ENCODE measurements at regions not wholly inside any gene's neighbourhood (a gene's known extent, or its start where the extent isn't known, plus 50 kb on each side); places are given as distances from the start of the nearest gene placed in this dataset.
"Not testable (repeated sequence)": the region's sequence is repeated elsewhere in the genome, so short reads cannot be mapped to it uniquely, and the experiment has no call there.

DNA sequence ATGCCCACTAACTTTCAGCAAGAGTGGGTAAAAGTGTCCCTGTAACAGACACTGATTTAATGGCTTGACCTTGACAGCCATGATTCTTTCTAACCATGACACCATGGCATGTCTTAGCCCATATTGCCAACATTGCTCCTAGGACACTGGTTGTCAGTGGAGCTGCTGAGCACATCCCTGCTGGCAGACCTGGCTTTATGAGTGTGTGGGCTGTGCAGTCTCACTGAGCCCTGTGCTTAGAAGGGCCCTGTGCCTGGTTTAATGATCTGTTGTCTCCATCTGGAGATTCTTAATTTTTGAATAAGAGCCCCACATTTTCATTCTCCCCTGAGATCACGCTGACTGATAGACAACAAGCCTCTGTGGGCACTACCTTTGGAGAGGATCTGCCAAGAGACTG, 243.1 kb upstream of the KIAA1217 start:
- DNase-seq (ENCODE audit: low read depth) = no peak

DNA sequence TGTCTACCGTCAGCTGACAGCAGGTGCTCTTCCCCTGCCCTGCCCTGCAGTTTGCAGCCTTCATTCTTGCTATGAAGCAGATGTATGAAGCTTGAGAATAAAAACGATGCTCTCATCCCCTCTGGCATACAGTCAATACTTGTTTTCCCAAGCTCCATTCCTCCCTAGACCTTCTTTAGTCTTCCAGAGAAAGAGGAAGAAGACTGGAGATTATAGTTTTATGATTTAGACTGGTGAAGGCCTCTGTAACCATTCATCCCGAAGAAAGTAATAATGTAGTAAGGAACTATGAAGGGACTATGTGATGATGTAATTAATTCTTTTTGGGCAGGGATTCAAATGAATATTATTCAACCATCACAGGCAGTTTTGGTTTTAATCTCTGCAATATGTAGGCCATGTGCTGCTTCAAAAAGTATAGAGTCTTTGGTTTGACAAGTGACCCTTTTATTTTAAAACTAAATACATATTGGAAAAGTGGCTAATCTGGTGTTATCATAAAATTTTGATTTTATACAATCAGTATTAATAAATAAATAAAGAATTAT, 242.4 kb upstream of the KIAA1217 start:
- DNase-seq (ENCODE audit: low read depth) = no peak

DNA sequence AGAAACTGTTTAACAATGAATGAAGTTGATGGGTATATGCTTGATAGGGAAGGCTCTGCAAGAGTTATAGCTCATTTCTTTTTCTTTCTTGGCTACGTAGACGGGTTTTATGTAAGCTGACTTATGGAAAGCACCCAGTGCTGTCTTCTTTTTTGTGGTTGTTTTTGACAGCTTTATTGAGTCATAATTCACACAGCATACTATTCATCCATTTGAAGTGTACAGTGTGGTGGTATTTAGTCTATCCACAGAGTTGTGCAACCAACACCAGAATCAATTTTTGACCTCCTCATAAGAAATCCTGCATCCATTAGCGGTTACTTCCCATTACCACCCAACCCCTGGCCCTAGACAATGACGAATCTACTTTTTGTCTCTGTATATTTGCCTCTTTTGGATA, 240.6 kb upstream of the KIAA1217 start:
- no peak for DNase-seq (ENCODE audit: low read depth)

DNA sequence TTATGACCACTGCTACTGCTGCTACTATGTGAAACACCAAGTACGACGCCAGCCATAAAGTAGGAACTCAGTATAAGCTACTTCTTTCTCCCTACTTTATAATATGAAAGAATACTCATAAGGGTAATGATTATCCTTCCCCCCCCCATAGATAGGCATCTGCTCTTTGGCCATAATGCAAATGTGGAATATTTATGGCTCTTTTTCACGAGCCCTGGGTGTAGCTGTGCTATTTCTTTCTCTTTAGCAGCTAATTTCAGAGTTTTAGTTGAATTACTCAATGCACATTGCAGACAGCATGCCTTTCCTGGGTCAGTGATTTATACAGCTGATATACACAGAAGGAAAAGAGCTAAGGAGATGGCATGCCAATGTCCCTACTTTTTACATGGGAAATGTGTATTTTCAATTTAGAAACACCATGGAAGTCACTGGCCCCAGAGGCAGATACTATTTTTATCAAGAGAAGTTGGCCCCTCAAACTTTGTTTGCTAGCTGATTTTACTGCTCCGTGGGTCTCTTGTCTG, 234.1 kb upstream of the KIAA1217 start:
- DNase-seq (ENCODE audit: low read depth) = no peak

DNA sequence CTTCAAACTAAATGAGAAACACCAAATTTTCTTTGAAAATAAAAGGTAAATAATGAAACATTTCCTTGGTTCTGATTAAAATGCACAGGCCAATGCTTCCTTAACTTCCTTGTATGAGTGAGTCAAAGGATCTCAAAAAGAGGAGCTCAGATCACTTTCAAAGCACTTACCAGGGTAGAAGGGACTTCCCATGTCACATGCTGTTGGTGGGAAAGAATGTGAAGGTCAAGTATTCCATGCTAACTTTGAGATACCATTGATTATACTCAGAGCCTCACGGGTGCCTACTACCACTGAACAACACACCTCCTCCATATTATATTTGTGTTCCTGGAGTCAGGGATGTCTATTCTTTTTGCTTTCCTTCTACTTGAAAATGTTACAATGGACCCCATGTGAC, 233.5 kb upstream of the KIAA1217 start:
- no peak for DNase-seq (ENCODE audit: low read depth)

DNA sequence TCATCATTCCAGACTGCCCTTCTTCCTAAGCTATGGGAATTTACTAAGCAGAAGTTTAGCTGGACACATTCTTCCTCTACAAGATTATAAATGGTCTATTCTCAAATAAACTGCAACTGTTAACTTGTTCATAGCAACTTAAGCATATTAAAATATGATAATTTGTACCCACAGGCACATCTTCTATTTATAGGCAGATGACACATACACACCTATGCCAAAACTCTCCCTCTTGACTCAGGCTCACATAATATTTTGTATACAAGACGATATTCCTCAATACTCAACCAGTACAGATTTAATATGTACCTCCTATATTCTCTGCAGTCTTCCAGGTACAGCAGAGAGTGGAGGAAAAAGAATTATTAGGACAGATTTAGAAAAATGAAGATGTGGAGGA, 232.7 kb upstream of the KIAA1217 start:
- no peak for DNase-seq (ENCODE audit: low read depth)

DNA sequence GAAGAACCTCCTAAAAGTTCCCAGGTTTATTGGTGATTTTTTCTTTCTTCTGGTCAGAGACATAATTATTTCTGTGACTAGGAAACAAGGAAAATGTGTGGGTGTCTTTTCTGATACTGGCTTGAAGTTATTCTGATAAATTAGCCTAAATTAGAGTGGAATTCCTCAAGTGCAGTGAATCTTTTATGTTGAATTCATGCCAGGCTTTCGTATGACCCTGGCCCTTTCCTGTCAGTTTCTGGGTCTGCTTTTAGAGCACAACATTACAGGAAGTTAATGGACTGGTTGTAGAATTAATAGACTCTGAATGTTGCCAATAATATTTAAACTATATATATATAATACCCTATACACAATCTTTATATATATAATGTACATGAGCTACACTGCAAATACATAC, 230.6 kb upstream of the KIAA1217 start:
- no peak for DNase-seq (ENCODE audit: low read depth)

DNA sequence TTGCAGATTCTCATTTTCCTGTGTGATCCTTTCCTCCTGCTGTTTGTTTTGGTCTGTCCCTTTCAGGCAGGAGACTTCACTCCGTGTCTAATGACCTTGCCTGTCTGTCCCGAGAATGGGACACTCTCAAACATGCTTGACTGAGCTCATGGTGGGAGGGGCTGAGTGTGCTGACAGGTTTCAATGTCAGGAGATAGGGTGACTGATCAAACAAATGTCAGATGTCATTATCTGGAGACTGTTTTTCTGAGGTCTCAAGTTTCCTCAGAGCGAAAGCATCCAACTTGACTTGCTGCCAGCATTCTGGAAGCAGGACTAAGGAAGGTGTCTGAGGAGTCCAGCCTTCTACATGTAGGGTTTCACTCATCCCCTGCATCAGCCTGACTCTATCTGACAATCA, 228.8 kb upstream of the KIAA1217 start:
- DNase-seq (ENCODE audit: low read depth) = no peak

DNA sequence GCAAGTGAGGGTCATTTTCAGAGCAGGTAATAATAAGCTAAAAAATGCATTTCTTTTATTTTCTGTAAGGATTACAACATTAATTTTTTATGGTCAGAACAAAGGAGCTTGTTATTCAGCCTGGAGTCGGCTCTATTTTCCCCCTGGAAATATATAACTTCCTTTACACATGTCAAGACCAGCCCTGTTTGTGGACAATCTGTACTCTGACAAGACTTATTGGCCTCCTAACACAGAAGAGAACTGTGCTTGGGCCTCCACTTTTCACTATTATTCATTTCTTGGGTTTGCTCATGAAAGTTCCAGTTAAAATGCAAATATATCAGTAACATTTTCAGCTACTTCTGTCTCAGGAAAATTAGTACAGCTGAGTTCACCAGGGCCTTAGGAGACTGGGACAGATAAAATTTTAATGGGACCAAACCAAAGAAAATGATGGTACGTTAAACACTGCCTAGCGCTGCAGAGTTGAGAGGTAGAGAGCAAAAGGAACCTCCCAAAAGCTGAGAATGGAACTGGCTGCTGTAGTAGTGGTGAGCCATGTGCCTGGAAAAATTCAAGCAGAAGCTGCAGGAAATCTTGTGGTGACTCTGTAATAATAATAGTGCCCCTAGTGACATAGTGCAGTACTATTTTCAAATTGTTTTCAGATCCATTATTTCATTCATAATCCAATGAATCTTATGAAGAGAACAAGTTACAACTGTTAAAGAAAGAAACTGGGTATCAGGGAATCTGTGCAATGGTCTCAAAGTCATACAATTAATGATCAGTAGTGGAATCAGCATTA, 227.2 kb upstream of the KIAA1217 start:
- no peak for DNase-seq (ENCODE audit: low read depth)

DNA sequence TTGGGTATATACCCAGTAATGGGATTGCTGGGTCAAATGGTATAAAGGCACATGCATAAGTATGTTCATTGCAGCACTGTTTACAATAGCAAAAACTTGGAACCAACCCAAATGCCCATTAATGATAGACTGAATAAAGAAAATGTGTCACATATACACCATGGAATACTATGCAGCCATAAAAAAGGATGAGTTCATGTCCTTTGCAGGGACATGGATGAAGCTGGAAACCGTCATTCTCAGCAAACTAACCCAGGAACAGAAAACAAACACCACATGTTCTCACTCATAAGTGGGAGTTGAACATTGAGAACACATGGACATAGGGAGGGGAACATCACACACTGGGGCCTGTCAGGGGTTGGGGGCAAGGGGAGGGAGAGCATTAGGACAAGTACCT, 224.5 kb upstream of the KIAA1217 start:
- not testable (repeated sequence) for DNase-seq (ENCODE audit: low read depth)

DNA sequence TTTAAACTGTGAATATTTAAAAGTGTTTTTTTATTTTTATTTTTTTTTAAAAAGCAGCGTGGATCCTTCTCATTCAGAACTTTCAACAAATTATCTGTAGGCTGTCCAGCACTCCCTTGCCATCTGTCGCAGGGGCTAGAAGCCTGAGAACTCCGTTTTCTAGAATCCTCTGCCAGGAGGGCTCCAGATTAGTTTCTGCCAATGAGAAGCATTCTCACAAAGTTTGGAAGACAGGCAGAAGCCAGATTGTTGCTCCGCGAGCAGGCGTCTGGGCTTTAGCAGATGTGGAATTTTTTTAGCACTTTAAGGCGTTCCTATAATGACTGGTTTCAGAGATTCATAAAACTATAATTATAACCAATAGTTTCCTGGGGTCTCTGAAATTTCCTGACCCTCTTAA, 220.9 kb upstream of the KIAA1217 start:
- DNase-seq (ENCODE audit: low read depth) = no peak

DNA sequence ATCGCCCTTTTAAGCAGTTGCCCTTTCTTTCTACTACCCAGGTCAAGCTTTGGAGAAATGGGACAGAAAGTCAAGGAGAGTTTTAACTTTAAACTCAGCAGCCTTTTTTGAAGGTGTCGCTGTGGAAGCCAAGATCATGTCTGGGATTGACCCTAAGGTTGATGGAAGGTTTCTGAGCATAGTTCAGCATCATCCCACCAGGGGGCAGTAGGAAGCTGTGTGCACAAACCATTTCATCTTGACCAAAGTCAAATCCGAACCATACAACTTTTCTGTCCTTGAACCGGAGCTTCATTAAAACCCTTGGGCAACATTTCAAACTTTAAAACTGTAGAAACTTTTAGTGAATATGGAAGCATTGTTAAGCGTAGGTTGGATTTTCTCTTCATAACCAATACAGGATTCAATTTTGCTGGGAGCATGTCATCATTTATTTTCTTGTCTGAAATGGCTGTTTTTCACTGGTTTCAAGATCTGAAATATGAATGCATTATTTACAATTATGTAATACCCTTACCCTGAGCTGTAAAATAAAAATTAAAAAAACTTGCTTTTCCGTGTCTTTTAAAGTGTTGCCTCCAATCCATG, 214.4 kb upstream of the KIAA1217 start:
- DNase-seq (ENCODE audit: low read depth) = peak; percentile 9

DNA sequence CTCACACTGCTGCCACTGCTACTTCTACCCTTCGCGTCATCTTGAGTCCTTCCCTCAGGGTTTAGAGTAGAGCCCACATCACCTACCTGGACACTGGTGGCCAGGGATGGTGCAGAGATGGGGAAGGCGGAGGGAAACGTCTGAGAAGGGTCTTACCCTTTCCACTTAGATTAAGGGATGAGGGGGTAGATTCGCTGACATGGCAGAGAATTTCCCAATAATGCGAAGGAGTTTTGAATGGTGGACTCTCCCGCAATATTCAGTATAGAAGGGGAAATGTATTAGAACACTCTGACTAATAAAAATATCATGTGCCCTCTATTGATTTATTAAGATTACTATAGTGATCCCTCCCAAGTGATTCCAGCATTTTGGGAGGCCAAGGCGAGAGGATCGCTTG, 209.5 kb upstream of the KIAA1217 start:
- DNase-seq (ENCODE audit: low read depth) = no peak

DNA sequence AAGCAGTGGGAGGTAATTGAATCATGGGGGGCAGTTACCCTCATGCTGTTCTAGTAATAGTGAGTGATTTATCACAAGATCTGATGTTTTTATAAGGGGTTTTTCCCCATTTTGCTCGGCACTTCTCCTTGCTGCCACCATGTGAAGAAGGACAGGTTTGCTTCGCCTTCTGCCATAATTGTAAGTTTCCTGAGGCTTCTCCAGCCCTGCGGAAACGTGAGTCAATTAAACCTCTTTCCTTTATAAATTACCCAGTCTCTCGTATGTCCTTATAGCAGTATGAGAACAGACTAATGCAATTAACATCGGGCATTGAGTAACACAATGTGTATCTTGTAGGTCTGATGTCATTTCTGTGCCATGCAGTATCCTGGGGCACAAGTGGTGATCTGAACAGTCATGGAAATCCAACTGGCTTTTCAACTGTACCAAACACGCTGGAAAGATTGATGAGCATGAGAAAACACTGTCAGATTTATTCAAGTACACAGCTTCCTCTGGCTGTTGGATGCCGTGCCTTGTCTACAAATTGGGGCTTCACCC, 208.6 kb upstream of the KIAA1217 start:
- DNase-seq (ENCODE audit: low read depth) = no peak

DNA sequence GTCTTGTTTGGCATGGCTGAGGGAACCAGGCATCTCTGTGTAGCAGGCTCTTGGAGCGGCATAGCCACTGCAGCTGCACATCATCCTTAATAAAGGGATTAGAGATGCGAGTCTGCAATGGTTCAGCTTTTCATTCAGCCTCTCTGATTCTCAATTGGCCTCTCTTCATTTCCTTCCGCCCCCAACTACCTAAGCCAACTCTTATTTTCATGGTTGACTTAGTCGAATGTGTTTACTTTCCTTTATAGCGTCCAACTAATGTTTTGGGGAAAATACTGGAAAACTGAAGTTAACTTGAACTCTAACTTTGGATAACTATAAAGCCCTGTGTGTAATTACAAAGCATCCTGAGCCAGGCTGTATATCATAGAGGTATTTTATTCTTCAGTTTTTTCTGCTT, 202.2 kb upstream of the KIAA1217 start:
- DNase-seq (ENCODE audit: low read depth) = no peak

DNA sequence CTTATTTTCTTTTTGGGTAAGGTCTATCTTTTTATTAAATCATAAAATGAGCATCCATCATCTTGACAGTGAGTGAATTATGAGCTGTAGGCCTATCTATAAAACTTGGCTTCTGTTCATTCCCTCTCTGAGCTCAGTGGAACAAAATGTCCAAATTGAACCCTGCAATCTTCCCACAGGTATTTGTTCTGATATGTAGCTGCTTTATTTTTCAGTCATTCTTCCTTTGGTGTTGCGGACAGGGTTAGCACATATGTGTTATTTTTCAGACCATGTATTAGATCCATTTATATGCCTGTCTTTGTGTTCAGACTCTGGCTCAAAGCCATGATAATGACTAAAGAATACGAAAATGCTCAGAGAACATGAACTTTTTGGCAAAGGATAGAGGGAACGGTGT, 201.6 kb upstream of the KIAA1217 start:
- no peak for DNase-seq (ENCODE audit: low read depth)

DNA sequence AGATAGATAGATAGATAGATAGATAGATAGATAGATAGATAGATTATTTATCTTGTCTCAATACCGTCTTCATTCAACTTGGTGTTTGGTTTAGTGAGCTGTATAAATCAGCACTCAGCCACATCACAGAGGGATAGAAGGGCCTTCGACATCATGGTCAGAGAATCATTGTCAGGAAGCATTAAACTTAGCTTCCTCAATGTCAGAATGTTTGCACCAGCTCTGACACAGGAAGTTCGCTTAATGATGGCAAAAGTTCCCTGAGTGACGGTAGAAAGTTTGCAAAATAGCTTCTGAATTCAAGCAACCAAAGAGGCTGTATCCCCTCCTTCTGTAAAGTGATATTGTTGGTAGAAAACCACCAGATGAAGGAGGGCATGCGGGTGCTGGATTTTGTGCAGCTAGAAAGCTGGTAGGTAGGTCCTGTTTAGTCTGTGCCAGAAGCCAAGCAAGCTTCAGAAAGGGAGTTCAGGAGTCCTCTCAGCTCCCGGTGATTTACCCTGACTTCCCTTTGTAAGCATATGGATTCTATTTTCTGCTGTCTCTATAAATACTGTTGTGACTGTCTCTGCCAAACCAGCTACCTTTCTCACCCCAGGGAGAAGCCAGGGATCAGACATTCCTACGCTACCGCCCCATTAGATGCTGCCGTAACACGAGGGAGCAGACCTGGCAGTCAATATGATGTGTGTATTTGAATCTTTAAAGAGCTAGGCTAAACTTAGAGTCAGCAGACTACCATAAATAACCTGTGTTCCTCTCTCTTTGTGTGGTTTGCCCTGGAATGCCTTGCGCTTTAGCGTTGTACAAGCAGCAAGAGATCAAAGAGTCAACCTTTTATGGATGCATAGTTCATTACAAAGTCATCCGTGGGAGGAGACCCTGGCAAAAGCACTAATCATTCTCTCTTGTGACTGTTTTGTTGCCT, 200.5 kb upstream of the KIAA1217 start:
- no peak for DNase-seq (ENCODE audit: low read depth)

DNA sequence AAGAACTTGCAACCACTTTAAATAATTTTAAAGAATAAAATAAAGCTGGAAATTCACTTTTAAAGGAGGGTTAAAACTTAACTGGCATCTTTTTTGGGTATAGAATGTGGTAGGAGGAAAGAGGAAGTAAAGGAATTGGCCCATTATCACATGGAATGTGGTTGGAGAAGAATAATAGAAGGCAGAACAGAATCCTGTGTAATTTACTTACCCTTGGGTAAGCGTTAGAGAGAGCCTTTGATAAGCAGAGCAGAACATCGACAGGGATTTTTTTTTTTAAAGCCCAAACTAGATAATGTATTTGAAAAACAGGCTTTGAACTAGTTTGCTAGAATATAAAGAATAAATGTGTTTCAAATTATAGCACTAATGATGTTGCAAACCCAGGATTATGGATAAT, 199.8 kb upstream of the KIAA1217 start:
- DNase-seq (ENCODE audit: low read depth) = no peak

DNA sequence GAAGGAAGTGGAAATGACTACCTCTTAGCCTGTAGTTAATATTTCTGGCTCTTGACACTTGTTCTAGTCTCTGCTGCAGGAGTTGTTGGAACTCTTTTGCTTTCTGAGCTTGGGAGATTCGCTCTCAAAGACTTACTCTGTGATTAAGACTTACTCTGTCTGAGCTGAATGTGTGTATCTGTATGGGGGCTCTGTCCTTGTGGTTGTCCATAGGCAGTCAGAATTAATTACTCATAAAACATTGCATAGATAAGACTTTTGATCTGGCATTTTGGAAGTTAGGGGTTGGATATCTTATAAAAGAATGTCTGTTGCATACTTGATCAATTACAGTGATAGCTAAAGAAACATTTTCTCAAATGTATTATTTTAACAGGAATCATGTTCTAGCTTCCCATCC, 199.2 kb upstream of the KIAA1217 start:
- no peak for DNase-seq (ENCODE audit: low read depth)

DNA sequence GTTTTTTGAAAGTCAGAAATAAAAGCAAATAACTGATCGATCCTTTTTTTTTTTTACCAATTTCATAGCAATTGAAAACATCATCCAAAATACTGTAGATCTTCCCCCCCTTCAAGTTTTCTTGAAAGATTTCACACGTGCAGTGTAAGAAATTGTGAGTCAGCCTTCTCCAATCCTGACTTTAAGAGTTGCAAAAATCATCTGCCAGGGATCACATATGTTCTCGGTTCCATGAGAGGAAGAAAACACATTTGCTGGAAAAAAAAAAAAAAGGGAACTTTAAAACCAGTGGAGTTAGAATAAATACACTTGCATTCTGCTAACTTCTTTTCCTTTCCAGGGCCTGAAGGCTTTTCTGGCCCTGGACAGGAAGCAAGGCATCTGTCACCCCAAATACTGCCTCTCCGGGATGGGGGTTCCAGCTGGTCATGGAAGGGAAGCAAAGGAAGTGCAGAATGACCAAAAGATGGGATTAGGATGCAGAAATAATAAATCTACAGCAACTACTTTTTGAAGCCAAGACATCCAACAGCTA, 198.4 kb upstream of the KIAA1217 start:
- no peak for DNase-seq (ENCODE audit: low read depth)

DNA sequence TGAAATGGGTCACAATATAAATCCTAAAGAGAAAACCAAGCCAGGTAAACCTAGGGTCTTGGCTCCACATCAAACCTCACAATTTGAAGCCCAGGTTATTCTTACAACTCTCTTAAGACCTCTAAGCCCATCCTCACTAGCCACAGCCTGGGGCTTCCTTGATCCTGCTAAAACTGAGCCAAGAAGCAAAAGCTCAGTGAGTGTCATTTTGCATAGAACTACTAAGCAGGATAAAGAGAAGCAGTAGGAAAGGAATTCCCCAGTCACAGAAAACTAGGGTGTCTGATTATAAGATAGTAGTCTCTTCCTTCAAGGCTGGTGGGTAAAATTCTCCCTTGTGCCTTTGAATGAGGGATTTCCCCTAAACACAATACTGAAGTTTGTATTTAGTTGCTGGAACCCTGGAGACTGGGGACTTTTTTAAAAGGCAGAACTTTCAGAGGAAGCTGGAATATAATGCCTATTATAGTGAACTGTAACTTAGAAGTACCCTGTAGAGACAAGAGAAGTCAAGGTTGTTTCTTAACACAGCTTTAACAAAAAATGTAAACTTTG, 196.6 kb upstream of the KIAA1217 start:
- no peak for DNase-seq (ENCODE audit: low read depth)

DNA sequence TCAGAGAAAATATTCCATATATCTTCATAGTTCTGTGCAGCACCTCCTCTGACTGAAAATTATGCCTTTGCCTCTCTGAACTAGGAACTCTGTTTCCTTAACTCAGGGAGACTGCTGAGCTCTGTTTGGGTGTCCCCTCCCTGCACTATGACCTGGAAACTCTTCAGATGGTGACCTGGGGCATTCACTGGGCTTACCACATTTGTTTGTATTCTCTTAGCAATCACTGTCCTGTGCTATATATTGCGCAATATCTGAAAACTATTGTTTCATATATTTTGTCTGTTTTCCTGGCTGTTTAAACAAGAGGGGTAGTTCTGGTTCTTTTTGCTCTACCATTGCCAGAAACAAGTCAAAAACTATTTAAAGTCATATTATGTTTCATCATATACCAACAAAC, 181.8 kb upstream of the KIAA1217 start:
- DNase-seq (ENCODE audit: low read depth) = no peak
